ENCODE measurements at regions not wholly inside any gene's neighbourhood (a gene's known extent, or its start where the extent isn't known, plus 50 kb on each side); places are given as distances from the start of the nearest gene placed in this dataset.

- TF ChIP-seq CTCF (IDR thresholded peaks at IDR 0.05 in 2 of 3, conservative IDR thresholded peaks at IDR 0.05 in 1 of 3; ENCODE audit: control insufficient read depth in 2 of 3, extremely low read depth in 1 of 3, insufficient read depth in 1 of 3, low read depth in 3 of 3, low read length in 3 of 3): no peak
- TF ChIP-seq POLR2AphosphoS5 (IDR thresholded peaks at IDR 0.05; ENCODE audit: low read length): no peak
- TF ChIP-seq POLR2A (IDR thresholded peaks at IDR 0.05; ENCODE audit: low read depth, low read length): no peak
- no peak for TF ChIP-seq EZH2 (IDR thresholded peaks at IDR 0.05; ENCODE audit: borderline replicate concordance, control insufficient read depth, low read depth, low read length)
- TF ChIP-seq ZBTB33 (IDR thresholded peaks at IDR 0.05): no peak
- TF ChIP-seq SREBF2 (IDR thresholded peaks at IDR 0.05; ENCODE audit: low read length): no peak
- no peak for TF ChIP-seq CEBPB (IDR thresholded peaks at IDR 0.05; ENCODE audit: borderline replicate concordance in 1 of 2, low read depth in 2 of 2, low read length in 2 of 2)
- no peak for TF ChIP-seq CBX5 (IDR thresholded peaks at IDR 0.05; ENCODE audit: low read depth)
- no peak for TF ChIP-seq SUZ12 (IDR thresholded peaks at IDR 0.05; ENCODE audit: unreplicated experiment)
- no peak for TF ChIP-seq NFYA (IDR thresholded peaks at IDR 0.05; ENCODE audit: borderline replicate concordance, low read depth, low read length)
Observed at GRCh38 chr6:92522589-92522988, 896.8 kb downstream of the EPHA7 start.

Measured in GM12878 (cell line).